SK-N-SH (cell line): ENCODE measurements at regions not wholly inside any gene's neighbourhood (a gene's known extent, or its start where the extent isn't known, plus 50 kb on each side); places are given as distances from the start of the nearest gene placed in this dataset.

Experiments
- CTCF ChIA-PET: fragments of 300-600, 350-600 bp; formaldehyde crosslinking; extraction: SDS; loops from one replicate; lab custom pipeline; 2021; lab: Yijun Ruan, JAX
- POLR2A ChIA-PET: fragments of 350-600 bp; sonication (Branson Sonifier 250); formaldehyde crosslinking; extraction: SDS; loops from one replicate; lab custom pipeline; 2020; ENCODE audit warnings: antibody characterized with exemption, inconsistent platforms; lab: Yijun Ruan, JAX
- DNase-seq: peaks from one replicate; pipeline ENCODE4 v3.0.0; 2012
- H2AFZ ChIP-seq: fragments of 200-600 bp; sonication (generic); 2 replicates; pipeline ENCODE4 v1.8.1; 2016; ENCODE audit warnings: antibody characterized with exemption, mild to moderate bottlenecking, low read depth
- H3F3A ChIP-seq: fragments of 200-600 bp; sonication (generic); replicated peaks from 2 replicates; pipeline ENCODE3; 2016; ENCODE audit warnings: antibody characterized with exemption, mild to moderate bottlenecking; ENCODE audit not compliant: insufficient read depth
- H3K27ac ChIP-seq, 2 experiments: fragments of 200-500 bp in 1 of 2; fragments of 200-600 bp in 1 of 2; sonication (Bioruptor generic) in 1 of 2; sonication (generic), shearing (Covaris generic) in 1 of 2; 2 replicates each; pipeline versions ENCODE4 v1.5.1 to v1.6.1; 2014 to 2016; ENCODE audit warnings: low read depth in 2 of 2, inconsistent platforms in 1 of 2, low read length in 1 of 2, mild to moderate bottlenecking in 1 of 2, mixed read lengths in 1 of 2
- H3K27me3 ChIP-seq: fragments of 200-600 bp; sonication (generic), shearing (Covaris generic); 2 replicates; pipeline ENCODE4 v1.6.1; 2016; ENCODE audit warnings: mixed run types; ENCODE audit not compliant: insufficient read depth
- H3K36me3 ChIP-seq, 2 experiments: fragments of 200-500 bp in 1 of 2; fragments of 200-600 bp in 1 of 2; sonication (Bioruptor generic) in 1 of 2; sonication (generic) in 1 of 2; replicated peaks in 1 of 2; 2 replicates each; pipeline versions ENCODE3 to v1.5.1; 2014 to 2016; ENCODE audit warnings: low read length in 1 of 2, mild to moderate bottlenecking in 1 of 2; ENCODE audit not compliant: insufficient read depth in 2 of 2, control insufficient read depth in 1 of 2
- H3K4me1 ChIP-seq, 2 experiments: fragments of 200-500 bp in 1 of 2; fragments of 200-600 bp in 1 of 2; sonication (Bioruptor generic) in 1 of 2; sonication (generic), shearing (Covaris generic) in 1 of 2; 2 replicates each; pipeline versions ENCODE4 v1.5.1 to v1.6.1; 2014 to 2016; ENCODE audit warnings: low read depth in 1 of 2, low read length in 1 of 2, mixed run types in 1 of 2; ENCODE audit not compliant: insufficient read depth in 2 of 2, control insufficient read depth in 1 of 2
- H3K4me2 ChIP-seq: fragments of 200-600 bp; sonication (generic), shearing (Covaris generic); 2 replicates; pipeline ENCODE4 v1.6.1; 2017; ENCODE audit warnings: mixed run types
- H3K4me3 ChIP-seq, 2 experiments: fragments of 200-500 bp in 1 of 2; fragments of 200-600 bp in 1 of 2; sonication (Bioruptor generic) in 1 of 2; sonication (generic), shearing (Covaris generic) in 1 of 2; 2 replicates each; pipeline versions ENCODE4 v1.5.1 to v1.8.1; 2014 to 2016; ENCODE audit warnings: low read depth in 2 of 2, inconsistent platforms in 1 of 2, low read length in 1 of 2, mild to moderate bottlenecking in 1 of 2, mixed read lengths in 1 of 2, moderate library complexity in 1 of 2
- H3K79me2 ChIP-seq: fragments of 200-600 bp; sonication (generic); 2 replicates; pipeline ENCODE4 v1.8.1; 2017; ENCODE audit warnings: mild to moderate bottlenecking; ENCODE audit not compliant: insufficient read depth
- H3K9ac ChIP-seq: fragments of 200-600 bp; sonication (generic); 2 replicates; pipeline ENCODE4 v1.6.1; 2017; ENCODE audit warnings: mixed run types
- H3K9me2 ChIP-seq: fragments of 200-600 bp; sonication (generic); 2 replicates; pipeline ENCODE4 v1.6.1; 2017; ENCODE audit warnings: mixed run types
- H3K9me3 ChIP-seq: fragments of 200-600 bp; sonication (generic); 2 replicates; pipeline ENCODE4 v1.6.1; 2017; ENCODE audit warnings: mixed run types, mild to moderate bottlenecking, moderate library complexity
- H4K20me1 ChIP-seq: fragments of 200-600 bp; sonication (generic); 2 replicates; pipeline ENCODE4 v1.6.1; 2017; ENCODE audit warnings: mild to moderate bottlenecking, mixed run types; ENCODE audit not compliant: insufficient read depth
- CHD2 ChIP-seq: fragments of 150-350 bp; IDR thresholded peaks from 2 replicates; pipeline ENCODE4 v1.6.1; 2018; ENCODE audit warnings: low read length; ENCODE audit not compliant: partially characterized antibody
- EZH2phosphoT487 ChIP-seq: fragments of 200-600 bp; sonication (generic); IDR thresholded peaks from 2 replicates; pipeline ENCODE4 v1.6.1; 2017; ENCODE audit warnings: low read depth, mixed run types, mild to moderate bottlenecking, antibody characterized with exemption, moderate library complexity, borderline replicate concordance
- FOXM1 ChIP-seq: IDR thresholded peaks from 2 replicates; pipeline ENCODE4 v1.4.0; 2012; ENCODE audit warnings: low read depth, mild to moderate bottlenecking
- GABPA ChIP-seq: IDR thresholded peaks from 2 replicates; pipeline ENCODE4 v1.4.0; 2012; ENCODE audit warnings: low read depth, mild to moderate bottlenecking
- MAX ChIP-seq: IDR thresholded peaks from 2 replicates; pipeline ENCODE4 v1.4.0; 2012; ENCODE audit warnings: low read depth
- MXI1 ChIP-seq: IDR thresholded peaks from 2 replicates; pipeline ENCODE4 v1.6.1; 2012; ENCODE audit warnings: mild to moderate bottlenecking, low read depth, low read length, improper control_type of control experiment
- NFIC ChIP-seq: IDR thresholded peaks from 2 replicates; pipeline ENCODE4 v1.4.0; 2012; ENCODE audit warnings: borderline replicate concordance
- NRF1 ChIP-seq: IDR thresholded peaks from 2 replicates; pipeline ENCODE4 v1.6.1; 2012; ENCODE audit warnings: low read depth, mild to moderate bottlenecking, low read length
- RCOR1 ChIP-seq: fragments of 150-350 bp; IDR thresholded peaks from 2 replicates; pipeline ENCODE4 v1.6.1; 2017; ENCODE audit warnings: antibody characterized with exemption, low read length
- REST ChIP-seq: IDR thresholded peaks from 2 replicates; pipeline ENCODE4 v1.6.1; 2012; ENCODE audit warnings: mild to moderate bottlenecking, low read depth, low read length, moderate library complexity
- RXRA ChIP-seq: IDR thresholded peaks from 2 replicates; pipeline ENCODE4 v1.4.0; 2012; ENCODE audit warnings: low read depth, mild to moderate bottlenecking, borderline replicate concordance
- SMC3 ChIP-seq: IDR thresholded peaks from 2 replicates; pipeline ENCODE4 v1.6.1; 2012; ENCODE audit warnings: low read depth, low read length, improper control_type of control experiment
- TAF1 ChIP-seq: IDR thresholded peaks from 2 replicates; pipeline ENCODE4 v1.6.1; 2012; ENCODE audit warnings: low read depth, mild to moderate bottlenecking, low read length, moderate library complexity, borderline replicate concordance
- TCF12 ChIP-seq: IDR thresholded peaks from 2 replicates; pipeline ENCODE4 v1.4.0; 2012
- TEAD4 ChIP-seq: IDR thresholded peaks from 2 replicates; pipeline ENCODE4 v1.4.0; 2012; ENCODE audit warnings: mild to moderate bottlenecking, borderline replicate concordance; ENCODE audit not compliant: insufficient read depth
- USF1 ChIP-seq: IDR thresholded peaks from 2 replicates; pipeline ENCODE4 v1.4.0; 2012; ENCODE audit warnings: low read depth, borderline replicate concordance
- YY1 ChIP-seq: IDR thresholded peaks from 2 replicates; pipeline ENCODE4 v1.4.0; 2012; ENCODE audit warnings: low read depth, mild to moderate bottlenecking
- WGBS: methylation state at CpG from one replicate; pipeline ENCODE4 v1.1.6; 2017; ENCODE audit warnings: low lambda C conversion rate; 5-methylcytosine and 5-hydroxymethylcytosine counted together
- TF ChIP-seq, protein P1 (sequence below): fragments of 150-350 bp; IDR thresholded peaks from 2 replicates; pipeline ENCODE4 v1.6.1; 2017; ENCODE audit warnings: antibody characterized with exemption, low read length, low read depth, borderline replicate concordance
- TF ChIP-seq, protein P2 (sequence below): fragments of 200-600 bp; sonication (generic); IDR thresholded peaks from 2 replicates; pipeline ENCODE4 v1.6.1; 2017; ENCODE audit warnings: antibody characterized with exemption, mild to moderate bottlenecking, moderate library complexity
- TF ChIP-seq, protein P3 (sequence below): fragments of 150-350 bp; IDR thresholded peaks from 2 replicates; pipeline ENCODE4 v1.6.1; 2016; ENCODE audit warnings: mild to moderate bottlenecking, low read depth, low read length

- DNase-seq, result no peak
- Histone ChIP-seq H2AFZ (no peak overlapping the region), H3K36me3 (no peaks in the 10 kb centered on the region), H3K27ac (no peak overlapping the region), H3K4me1 (no peaks in the 10 kb centered on the region), H3K9me3 (no peaks in the 10 kb centered on the region), H3K4me3 (no peak overlapping the region), H4K20me1 (no peaks in the 10 kb centered on the region), H3K9ac (no peak overlapping the region), H3K27me3 (no peaks in the 10 kb centered on the region), H3F3A (no peaks in the 10 kb centered on the region), H3K9me2 (no peaks in the 10 kb centered on the region), H3K79me2 (no peaks in the 10 kb centered on the region), H3K4me2 (no peak overlapping the region)
- CTCF ChIA-PET, result no interaction called here
- POLR2A ChIA-PET, result no interaction called here
- TF ChIP-seq, protein P1, sequence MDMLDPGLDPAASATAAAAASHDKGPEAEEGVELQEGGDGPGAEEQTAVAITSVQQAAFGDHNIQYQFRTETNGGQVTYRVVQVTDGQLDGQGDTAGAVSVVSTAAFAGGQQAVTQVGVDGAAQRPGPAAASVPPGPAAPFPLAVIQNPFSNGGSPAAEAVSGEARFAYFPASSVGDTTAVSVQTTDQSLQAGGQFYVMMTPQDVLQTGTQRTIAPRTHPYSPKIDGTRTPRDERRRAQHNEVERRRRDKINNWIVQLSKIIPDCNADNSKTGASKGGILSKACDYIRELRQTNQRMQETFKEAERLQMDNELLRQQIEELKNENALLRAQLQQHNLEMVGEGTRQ, result no peak
- no peak for TF ChIP-seq MXI1
- TF ChIP-seq GABPA, result no peak
- no peak for TF ChIP-seq TEAD4
- TF ChIP-seq TAF1, result no peak
- TF ChIP-seq, protein P2, sequence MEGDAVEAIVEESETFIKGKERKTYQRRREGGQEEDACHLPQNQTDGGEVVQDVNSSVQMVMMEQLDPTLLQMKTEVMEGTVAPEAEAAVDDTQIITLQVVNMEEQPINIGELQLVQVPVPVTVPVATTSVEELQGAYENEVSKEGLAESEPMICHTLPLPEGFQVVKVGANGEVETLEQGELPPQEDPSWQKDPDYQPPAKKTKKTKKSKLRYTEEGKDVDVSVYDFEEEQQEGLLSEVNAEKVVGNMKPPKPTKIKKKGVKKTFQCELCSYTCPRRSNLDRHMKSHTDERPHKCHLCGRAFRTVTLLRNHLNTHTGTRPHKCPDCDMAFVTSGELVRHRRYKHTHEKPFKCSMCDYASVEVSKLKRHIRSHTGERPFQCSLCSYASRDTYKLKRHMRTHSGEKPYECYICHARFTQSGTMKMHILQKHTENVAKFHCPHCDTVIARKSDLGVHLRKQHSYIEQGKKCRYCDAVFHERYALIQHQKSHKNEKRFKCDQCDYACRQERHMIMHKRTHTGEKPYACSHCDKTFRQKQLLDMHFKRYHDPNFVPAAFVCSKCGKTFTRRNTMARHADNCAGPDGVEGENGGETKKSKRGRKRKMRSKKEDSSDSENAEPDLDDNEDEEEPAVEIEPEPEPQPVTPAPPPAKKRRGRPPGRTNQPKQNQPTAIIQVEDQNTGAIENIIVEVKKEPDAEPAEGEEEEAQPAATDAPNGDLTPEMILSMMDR, result no peak
- TF ChIP-seq RXRA, result no peak
- TF ChIP-seq NRF1, result no peak
- TF ChIP-seq, protein P3, sequence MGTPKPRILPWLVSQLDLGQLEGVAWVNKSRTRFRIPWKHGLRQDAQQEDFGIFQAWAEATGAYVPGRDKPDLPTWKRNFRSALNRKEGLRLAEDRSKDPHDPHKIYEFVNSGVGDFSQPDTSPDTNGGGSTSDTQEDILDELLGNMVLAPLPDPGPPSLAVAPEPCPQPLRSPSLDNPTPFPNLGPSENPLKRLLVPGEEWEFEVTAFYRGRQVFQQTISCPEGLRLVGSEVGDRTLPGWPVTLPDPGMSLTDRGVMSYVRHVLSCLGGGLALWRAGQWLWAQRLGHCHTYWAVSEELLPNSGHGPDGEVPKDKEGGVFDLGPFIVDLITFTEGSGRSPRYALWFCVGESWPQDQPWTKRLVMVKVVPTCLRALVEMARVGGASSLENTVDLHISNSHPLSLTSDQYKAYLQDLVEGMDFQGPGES, result no peak
- TF ChIP-seq SMC3, result no peak
- TF ChIP-seq USF1, result no peak
- no peak for TF ChIP-seq TCF12
Measured at GRCh38 chr9:11158676-11159075, 545.9 kb upstream of the PTPRD start.

- no peaks in the 10 kb centered on the region for H3K9me3 ChIP-seq
- no peak overlapping the region for H3K9ac ChIP-seq
- no peaks in the 10 kb centered on the region for H4K20me1 ChIP-seq
- CTCF ChIA-PET, result no interaction called here
- no peak for DNase-seq
- no peaks in the 10 kb centered on the region for H3K27me3 ChIP-seq
- no peaks in the 10 kb centered on the region for H3F3A ChIP-seq
- H2AFZ ChIP-seq, result no peak overlapping the region
- no peak overlapping the region for H3K4me3 ChIP-seq
- no peaks in the 10 kb centered on the region for H3K79me2 ChIP-seq
- no peak for TF ChIP-seq MAX
- TF ChIP-seq CHD2, result no peak
- TF ChIP-seq EZH2phosphoT487, result no peak
- no peak for TF ChIP-seq SMC3
- TF ChIP-seq REST, result no peak
- no peak for TF ChIP-seq FOXM1
- no peak for TF ChIP-seq NRF1
- TF ChIP-seq YY1, result no peak
- no peak for TF ChIP-seq RCOR1
- TF ChIP-seq NFIC, result no peak
- no peak for TF ChIP-seq TEAD4
- WGBS, result 0% methylated on average over 1 of the region's 1 CpG
- H3K9me2 ChIP-seq, result no peaks in the 10 kb centered on the region
- H3K4me2 ChIP-seq, result no peak overlapping the region
- H3K36me3 ChIP-seq, result no peaks in the 10 kb centered on the region
- POLR2A ChIA-PET, result no interaction called here
- no peaks in the 10 kb centered on the region for H3K4me1 ChIP-seq
- H3K27ac ChIP-seq, result no peak overlapping the region
Measured at GRCh38 chr9:11159318-11159862, 546.6 kb upstream of the PTPRD start.
